HCT116 (cell line): ENCODE measurements at regions not wholly inside any gene's neighbourhood (a gene's known extent, or its start where the extent isn't known, plus 50 kb on each side); places are given as distances from the start of the nearest gene placed in this dataset.

ENCODE experiments used
- ATAC-seq: fragments of 200-7000 bp; cut with Tn5 transposase; 2 replicates; pipeline ENCODE4 v1.9.1; 2020; ENCODE audit warnings: mild to moderate bottlenecking, moderate library complexity
- BruUV-seq: library from RNA; stranded (reverse); fragments of 400-500 nt; replicated peaks from 2 replicates; lab custom pipeline; 2021; lab: Mats Ljungman, UMichigan
- CTCF ChIA-PET: fragments of 300-600 bp; sonication (Branson Sonifier 250); formaldehyde crosslinking; loops from one replicate; lab custom pipeline; 2021; ENCODE audit warnings: antibody characterized with exemption; lab: Charles Lee
- POLR2A ChIA-PET: fragments of 300-600, 350-600 bp; sonication (Branson Sonifier 250); formaldehyde crosslinking; loops from one replicate; lab custom pipeline; 2021; ENCODE audit warnings: antibody characterized with exemption; lab: Charles Lee
- RAD21 ChIA-PET, 2 experiments: fragments of 300-600 bp; sonication (Branson Sonifier 250); formaldehyde crosslinking; loops; one replicate each; lab custom pipeline; 2023; ENCODE audit warnings: low total read pairs in 2 of 2; ENCODE audit not compliant: uncharacterized antibody in 2 of 2, unreplicated experiment in 2 of 2, low non-redundant PET in 1 of 2; lab: Charles Lee
- DNase-seq: peaks from one replicate; pipeline ENCODE4 v3.0.0-alpha.2; 2010; ENCODE audit warnings: low read depth, low spot score
- H2AFZ ChIP-seq: fragments of 200-600 bp; shearing (Covaris generic), sonication (generic); 2 replicates; pipeline ENCODE4 v1.6.1; 2017; ENCODE audit warnings: low read depth, mixed run types, mixed read lengths, antibody characterized with exemption, low read length; ENCODE audit not compliant: poor library complexity, severe bottlenecking
- H3K27ac ChIP-seq: 2 replicates; pipeline ENCODE4 v1.5.1; 2012; ENCODE audit warnings: low read depth, low read length
- H3K27me3 ChIP-seq: fragments of 200-600 bp; sonication (generic); 2 replicates; pipeline ENCODE4 v1.6.1; 2016; ENCODE audit warnings: mixed run types, low read length, mixed read lengths; ENCODE audit not compliant: insufficient read depth
- H3K36me3 ChIP-seq, 2 experiments: fragments of 200-500 bp in 1 of 2; fragments of 200-600 bp in 1 of 2; sonication (Bioruptor generic) in 1 of 2; sonication (generic) in 1 of 2; 2 replicates each; pipeline versions ENCODE4 v1.5.1 to v1.6.1; 2014 to 2016; ENCODE audit warnings: low read length in 2 of 2, inconsistent platforms in 1 of 2, mixed read lengths in 1 of 2, mixed run types in 1 of 2; ENCODE audit not compliant: insufficient read depth in 2 of 2, control insufficient read depth in 1 of 2
- H3K4me1 ChIP-seq, 2 experiments: fragments of 200-600 bp in 1 of 2; sonication (generic) in 1 of 2; 2 replicates each; pipeline versions ENCODE4 v1.5.1 to v1.6.1; 2012 to 2017; ENCODE audit warnings: low read length in 2 of 2, inconsistent platforms in 1 of 2, mild to moderate bottlenecking in 1 of 2, mixed read lengths in 1 of 2, mixed run types in 1 of 2, moderate library complexity in 1 of 2; ENCODE audit not compliant: insufficient read depth in 2 of 2, control insufficient read depth in 1 of 2
- H3K4me2 ChIP-seq: fragments of 200-600 bp; sonication (generic); 2 replicates; pipeline ENCODE4 v1.6.1; 2017; ENCODE audit warnings: mixed run types, low read length, mixed read lengths
- H3K4me3 ChIP-seq, 2 experiments: fragments of 200-600 bp in 1 of 2; sonication (generic) in 1 of 2; replicated peaks in 1 of 2; 2 replicates each; pipeline ENCODE4 v1.5.1; 2011 to 2016; ENCODE audit warnings: low read length in 2 of 2, control low read depth in 1 of 2, low read depth in 1 of 2, mild to moderate bottlenecking in 1 of 2, mixed read lengths in 1 of 2, mixed run types in 1 of 2
- H3K79me2 ChIP-seq: fragments of 200-600 bp; sonication (generic); 2 replicates; pipeline ENCODE4 v1.6.1; 2017; ENCODE audit warnings: mild to moderate bottlenecking, mixed run types, low read length, moderate library complexity, mixed read lengths; ENCODE audit not compliant: insufficient read depth
- H3K9ac ChIP-seq: fragments of 200-600 bp; sonication (generic); 2 replicates; pipeline ENCODE4 v1.6.1; 2016; ENCODE audit warnings: low read length, mixed read lengths
- H3K9me2 ChIP-seq: fragments of 200-600 bp; sonication (generic), shearing (Covaris generic); 2 replicates; pipeline ENCODE4 v1.6.1; 2017; ENCODE audit warnings: mixed run types, mild to moderate bottlenecking, moderate library complexity; ENCODE audit not compliant: insufficient read depth
- H3K9me3 ChIP-seq, 2 experiments: fragments of 200-500 bp in 1 of 2; fragments of 200-600 bp in 1 of 2; sonication (Bioruptor generic) in 1 of 2; sonication (generic) in 1 of 2; 2 replicates each; pipeline ENCODE4 v1.6.1; 2014 to 2017; ENCODE audit warnings: low read length in 2 of 2, mixed read lengths in 2 of 2, inconsistent platforms in 1 of 2, low read depth in 1 of 2, mild to moderate bottlenecking in 1 of 2, mixed run types in 1 of 2, moderate library complexity in 1 of 2; ENCODE audit not compliant: control insufficient read depth in 1 of 2, insufficient read depth in 1 of 2
- H4K20me1 ChIP-seq: fragments of 200-600 bp; sonication (generic), shearing (Covaris generic); 2 replicates; pipeline ENCODE4 v1.6.1; 2017; ENCODE audit warnings: mixed run types, mild to moderate bottlenecking, moderate library complexity; ENCODE audit not compliant: insufficient read depth
- ATF3 ChIP-seq: IDR thresholded peaks from 2 replicates; pipeline ENCODE4 v1.6.1; 2012
- CEBPB ChIP-seq: IDR thresholded peaks from 2 replicates; pipeline ENCODE4 v1.6.1; 2012; ENCODE audit warnings: low read depth
- CTCF ChIP-seq, 3 experiments: fragments of 200-600 bp in 1 of 3; sonication (generic) in 1 of 3; IDR thresholded peaks in 2 of 3; conservative IDR thresholded peaks in 1 of 3; 2 replicates each; pipeline ENCODE4 v1.5.1; 2012 to 2017; ENCODE audit warnings: low read depth in 2 of 3, low read length in 2 of 3, antibody characterized with exemption in 1 of 3, borderline replicate concordance in 1 of 3, control low read depth in 1 of 3, mild to moderate bottlenecking in 1 of 3, mixed read lengths in 1 of 3, mixed run types in 1 of 3, moderate library complexity in 1 of 3; ENCODE audit not compliant: insufficient read depth in 1 of 3
- EGR1 ChIP-seq: IDR thresholded peaks from 2 replicates; pipeline ENCODE4 v1.6.1; 2012; ENCODE audit warnings: low read depth
- MAX ChIP-seq: IDR thresholded peaks from 2 replicates; pipeline ENCODE4 v1.6.1; 2012
- ZBTB33 ChIP-seq: IDR thresholded peaks from 2 replicates; pipeline ENCODE4 v1.6.1; 2011; ENCODE audit warnings: mild to moderate bottlenecking, low read length, moderate library complexity; ENCODE audit not compliant: insufficient replicate concordance; ENCODE audit errors: extremely low read depth
- ZNF274 ChIP-seq: fragments of 200-500 bp; sonication (Bioruptor generic); IDR thresholded peaks from 2 replicates; pipeline ENCODE4 v1.6.1; 2014; ENCODE audit warnings: mild to moderate bottlenecking, low read depth, low read length, inconsistent platforms
- intact Hi-C: fragments of 100-400 bp; cut with micrococcal nuclease; formaldehyde crosslinking; loops from 2 replicates; pipeline ENCODE4 v1.10.0; 2022

GRCh38 chr1:216921866-216922265 lies 198.6 kb upstream of the ESRRG start (continued):
- TF ChIP-seq ZNF274 = no peak
- TF ChIP-seq ATF3 = no peak

GRCh38 chr1:216919060-216919970 lies 196.1 kb upstream of the ESRRG start:
- H3K9me3 ChIP-seq = peaks cover 0 to 3% of the 10 kb centered on the region in 2 experiments; a peak in 1 of 4 replicates
- H4K20me1 ChIP-seq = no peaks in the 10 kb centered on the region
- H3K4me1 ChIP-seq = no peaks in the 10 kb centered on the region
- ATAC-seq (no peak), DNase-seq (no peak)
- H2AFZ ChIP-seq = no peak overlapping the region
- no peak overlapping the region for H3K9ac ChIP-seq
- ChIA-PET CTCF (no interaction called here), RAD21 (no interaction called here), POLR2A (no interaction called here)
- no peak overlapping the region for H3K4me2 ChIP-seq
- no peak for TF ChIP-seq CTCF (IDR thresholded peaks at IDR 0.05 in 2 of 3, conservative IDR thresholded peaks at IDR 0.05 in 1 of 3; ENCODE audit: borderline replicate concordance in 1 of 3, insufficient read depth in 1 of 3, low read depth in 2 of 3, low read length in 2 of 3)
- no peak for TF ChIP-seq ZBTB33
- no peak for TF ChIP-seq EGR1
- TF ChIP-seq MAX = no peak
- no peak for TF ChIP-seq CEBPB
- no peaks in the 10 kb centered on the region for H3K36me3 ChIP-seq
- H3K27me3 ChIP-seq = no peaks in the 10 kb centered on the region
- H3K9me2 ChIP-seq = no peaks in the 10 kb centered on the region
- H3K4me3 ChIP-seq = no peak overlapping the region
- intact Hi-C loops = no loop called here
- BruUV-seq = no TSS peak
- no peaks in the 10 kb centered on the region for H3K79me2 ChIP-seq
- no peak overlapping the region for H3K27ac ChIP-seq
